ENCODE measurements at regions not wholly inside any gene's neighbourhood (a gene's known extent, or its start where the extent isn't known, plus 50 kb on each side); places are given as distances from the start of the nearest gene placed in this dataset.

DNA sequence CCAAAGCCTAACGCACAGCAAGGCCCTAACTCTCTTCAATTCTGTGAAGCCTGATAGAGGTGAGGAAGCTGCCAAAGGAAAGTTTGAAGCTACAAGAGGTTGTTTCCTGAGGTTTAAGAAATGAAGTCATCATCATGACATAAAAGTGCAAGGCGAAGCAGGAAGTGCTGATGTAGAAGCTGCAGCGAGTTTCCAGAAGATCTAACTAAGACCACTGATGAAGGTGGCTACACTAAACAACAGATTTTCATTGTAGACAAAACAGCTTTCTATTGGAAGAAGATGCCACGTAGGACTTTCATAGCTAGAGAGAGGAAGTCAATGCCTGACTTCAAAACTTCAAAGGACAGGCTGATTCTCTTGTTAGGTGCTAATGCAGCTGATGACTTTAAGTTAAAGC lies 385.6 kb upstream of the OR4E1 start (continued):
- TF ChIP-seq, protein P1, sequence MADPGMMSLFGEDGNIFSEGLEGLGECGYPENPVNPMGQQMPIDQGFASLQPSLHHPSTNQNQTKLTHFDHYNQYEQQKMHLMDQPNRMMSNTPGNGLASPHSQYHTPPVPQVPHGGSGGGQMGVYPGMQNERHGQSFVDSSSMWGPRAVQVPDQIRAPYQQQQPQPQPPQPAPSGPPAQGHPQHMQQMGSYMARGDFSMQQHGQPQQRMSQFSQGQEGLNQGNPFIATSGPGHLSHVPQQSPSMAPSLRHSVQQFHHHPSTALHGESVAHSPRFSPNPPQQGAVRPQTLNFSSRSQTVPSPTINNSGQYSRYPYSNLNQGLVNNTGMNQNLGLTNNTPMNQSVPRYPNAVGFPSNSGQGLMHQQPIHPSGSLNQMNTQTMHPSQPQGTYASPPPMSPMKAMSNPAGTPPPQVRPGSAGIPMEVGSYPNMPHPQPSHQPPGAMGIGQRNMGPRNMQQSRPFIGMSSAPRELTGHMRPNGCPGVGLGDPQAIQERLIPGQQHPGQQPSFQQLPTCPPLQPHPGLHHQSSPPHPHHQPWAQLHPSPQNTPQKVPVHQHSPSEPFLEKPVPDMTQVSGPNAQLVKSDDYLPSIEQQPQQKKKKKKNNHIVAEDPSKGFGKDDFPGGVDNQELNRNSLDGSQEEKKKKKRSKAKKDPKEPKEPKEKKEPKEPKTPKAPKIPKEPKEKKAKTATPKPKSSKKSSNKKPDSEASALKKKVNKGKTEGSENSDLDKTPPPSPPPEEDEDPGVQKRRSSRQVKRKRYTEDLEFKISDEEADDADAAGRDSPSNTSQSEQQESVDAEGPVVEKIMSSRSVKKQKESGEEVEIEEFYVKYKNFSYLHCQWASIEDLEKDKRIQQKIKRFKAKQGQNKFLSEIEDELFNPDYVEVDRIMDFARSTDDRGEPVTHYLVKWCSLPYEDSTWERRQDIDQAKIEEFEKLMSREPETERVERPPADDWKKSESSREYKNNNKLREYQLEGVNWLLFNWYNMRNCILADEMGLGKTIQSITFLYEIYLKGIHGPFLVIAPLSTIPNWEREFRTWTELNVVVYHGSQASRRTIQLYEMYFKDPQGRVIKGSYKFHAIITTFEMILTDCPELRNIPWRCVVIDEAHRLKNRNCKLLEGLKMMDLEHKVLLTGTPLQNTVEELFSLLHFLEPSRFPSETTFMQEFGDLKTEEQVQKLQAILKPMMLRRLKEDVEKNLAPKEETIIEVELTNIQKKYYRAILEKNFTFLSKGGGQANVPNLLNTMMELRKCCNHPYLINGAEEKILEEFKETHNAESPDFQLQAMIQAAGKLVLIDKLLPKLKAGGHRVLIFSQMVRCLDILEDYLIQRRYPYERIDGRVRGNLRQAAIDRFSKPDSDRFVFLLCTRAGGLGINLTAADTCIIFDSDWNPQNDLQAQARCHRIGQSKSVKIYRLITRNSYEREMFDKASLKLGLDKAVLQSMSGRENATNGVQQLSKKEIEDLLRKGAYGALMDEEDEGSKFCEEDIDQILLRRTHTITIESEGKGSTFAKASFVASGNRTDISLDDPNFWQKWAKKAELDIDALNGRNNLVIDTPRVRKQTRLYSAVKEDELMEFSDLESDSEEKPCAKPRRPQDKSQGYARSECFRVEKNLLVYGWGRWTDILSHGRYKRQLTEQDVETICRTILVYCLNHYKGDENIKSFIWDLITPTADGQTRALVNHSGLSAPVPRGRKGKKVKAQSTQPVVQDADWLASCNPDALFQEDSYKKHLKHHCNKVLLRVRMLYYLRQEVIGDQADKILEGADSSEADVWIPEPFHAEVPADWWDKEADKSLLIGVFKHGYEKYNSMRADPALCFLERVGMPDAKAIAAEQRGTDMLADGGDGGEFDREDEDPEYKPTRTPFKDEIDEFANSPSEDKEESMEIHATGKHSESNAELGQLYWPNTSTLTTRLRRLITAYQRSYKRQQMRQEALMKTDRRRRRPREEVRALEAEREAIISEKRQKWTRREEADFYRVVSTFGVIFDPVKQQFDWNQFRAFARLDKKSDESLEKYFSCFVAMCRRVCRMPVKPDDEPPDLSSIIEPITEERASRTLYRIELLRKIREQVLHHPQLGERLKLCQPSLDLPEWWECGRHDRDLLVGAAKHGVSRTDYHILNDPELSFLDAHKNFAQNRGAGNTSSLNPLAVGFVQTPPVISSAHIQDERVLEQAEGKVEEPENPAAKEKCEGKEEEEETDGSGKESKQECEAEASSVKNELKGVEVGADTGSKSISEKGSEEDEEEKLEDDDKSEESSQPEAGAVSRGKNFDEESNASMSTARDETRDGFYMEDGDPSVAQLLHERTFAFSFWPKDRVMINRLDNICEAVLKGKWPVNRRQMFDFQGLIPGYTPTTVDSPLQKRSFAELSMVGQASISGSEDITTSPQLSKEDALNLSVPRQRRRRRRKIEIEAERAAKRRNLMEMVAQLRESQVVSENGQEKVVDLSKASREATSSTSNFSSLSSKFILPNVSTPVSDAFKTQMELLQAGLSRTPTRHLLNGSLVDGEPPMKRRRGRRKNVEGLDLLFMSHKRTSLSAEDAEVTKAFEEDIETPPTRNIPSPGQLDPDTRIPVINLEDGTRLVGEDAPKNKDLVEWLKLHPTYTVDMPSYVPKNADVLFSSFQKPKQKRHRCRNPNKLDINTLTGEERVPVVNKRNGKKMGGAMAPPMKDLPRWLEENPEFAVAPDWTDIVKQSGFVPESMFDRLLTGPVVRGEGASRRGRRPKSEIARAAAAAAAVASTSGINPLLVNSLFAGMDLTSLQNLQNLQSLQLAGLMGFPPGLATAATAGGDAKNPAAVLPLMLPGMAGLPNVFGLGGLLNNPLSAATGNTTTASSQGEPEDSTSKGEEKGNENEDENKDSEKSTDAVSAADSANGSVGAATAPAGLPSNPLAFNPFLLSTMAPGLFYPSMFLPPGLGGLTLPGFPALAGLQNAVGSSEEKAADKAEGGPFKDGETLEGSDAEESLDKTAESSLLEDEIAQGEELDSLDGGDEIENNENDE (IDR thresholded peaks at IDR 0.05; ENCODE audit: insufficient replicate concordance, low read length): no peak
